K562 (cell line): ENCODE measurements at regions not wholly inside any gene's neighbourhood (a gene's known extent, or its start where the extent isn't known, plus 50 kb on each side); places are given as distances from the start of the nearest gene placed in this dataset.

Experiments
- ADNP ChIP-seq: fragments of 200-800 bp; sonication (Bioruptor generic); IDR thresholded peaks from 2 replicates; pipeline ENCODE4 v1.6.1; 2016; ENCODE audit warnings: missing genetic modification characterization, missing compliant biosample characterization
- ARID3A ChIP-seq: IDR thresholded peaks from 2 replicates; pipeline ENCODE4 v1.6.1; 2012; ENCODE audit warnings: low read depth, low read length, improper control_type of control experiment, borderline replicate concordance
- CCNT2 ChIP-seq: IDR thresholded peaks from 2 replicates; pipeline ENCODE4 v1.6.1; 2011; ENCODE audit warnings: borderline replicate concordance, low read depth, mild to moderate bottlenecking, moderate library complexity, mixed read lengths, low read length; ENCODE audit not compliant: insufficient read length; ENCODE audit errors: extremely low read depth
- CLOCK ChIP-seq: fragments of 250-450 bp; sonication (Bioruptor Pico); IDR thresholded peaks from 2 replicates; pipeline ENCODE4 v1.4.0; 2020; ENCODE audit warnings: mild to moderate bottlenecking, moderate library complexity, borderline replicate concordance
- CXXC5 ChIP-seq: fragments of 250-450 bp; sonication (Bioruptor Pico); IDR thresholded peaks from 2 replicates; pipeline ENCODE4 v1.8.0; 2022; ENCODE audit warnings: inconsistent platforms, mild to moderate bottlenecking, moderate library complexity
- DPF2 ChIP-seq: fragments of 450-650 bp; IDR thresholded peaks from 2 replicates; pipeline ENCODE4 v1.6.1; 2016
- ETV1 ChIP-seq: fragments of 450-650 bp; conservative IDR thresholded peaks from 2 replicates; pipeline ENCODE4 v1.6.1; 2016; ENCODE audit warnings: missing genetic modification characterization, control low read depth, low read depth, missing compliant biosample characterization
- HDAC2 ChIP-seq: fragments of 450-650 bp; IDR thresholded peaks from 2 replicates; pipeline ENCODE4 v1.6.1; 2016; ENCODE audit warnings: mild to moderate bottlenecking
- L3MBTL2 ChIP-seq: fragments of 450-650 bp; IDR thresholded peaks from 2 replicates; pipeline ENCODE4 v1.6.1; 2016; ENCODE audit warnings: mild to moderate bottlenecking, moderate library complexity
- LEF1 ChIP-seq: fragments of 450-650 bp; IDR thresholded peaks from 2 replicates; pipeline ENCODE4 v1.6.1; 2016; ENCODE audit warnings: mild to moderate bottlenecking
- MAZ ChIP-seq, 2 experiments: fragments of 450-650 bp in 1 of 2; sonication (generic) in 1 of 2; formaldehyde crosslinking; IDR thresholded peaks in 1 of 2; conservative IDR thresholded peaks in 1 of 2; 2 replicates each; pipeline versions ENCODE4 v1.4.0 to v1.5.0; 2020; ENCODE audit warnings: mild to moderate bottlenecking in 1 of 2, missing genetic modification reagents in 1 of 2
- MNT ChIP-seq, 2 experiments: fragments of 450-650 bp; conservative IDR thresholded peaks; 2 replicates each; pipeline ENCODE4 v1.6.1; 2017; ENCODE audit warnings: mild to moderate bottlenecking in 2 of 2, moderate library complexity in 2 of 2
- MTA1 ChIP-seq: fragments of 450-650 bp; IDR thresholded peaks from 2 replicates; pipeline ENCODE4 v1.6.1; 2017; ENCODE audit warnings: borderline replicate concordance
- MXD1 ChIP-seq: fragments of 250-450 bp; sonication (Bioruptor Pico); IDR thresholded peaks from 2 replicates; pipeline ENCODE4 v1.8.0; 2021; ENCODE audit warnings: borderline replicate concordance, mild to moderate bottlenecking, moderate library complexity; ENCODE audit not compliant: poor library complexity, severe bottlenecking
- MYBL2 ChIP-seq, 2 experiments: fragments of 450-650 bp in 1 of 2; sonication (generic) in 1 of 2; formaldehyde crosslinking in 1 of 2; IDR thresholded peaks; 2 replicates each; pipeline versions ENCODE4 v1.6.1 to v1.8.1; 2017 to 2022; ENCODE audit warnings: borderline replicate concordance in 1 of 2, inconsistent platforms in 1 of 2, low read depth in 1 of 2, mild to moderate bottlenecking in 1 of 2, missing genetic modification reagents in 1 of 2, moderate library complexity in 1 of 2
- NCOA4 ChIP-seq: fragments of 450-650 bp; IDR thresholded peaks from 2 replicates; pipeline ENCODE4 v1.6.1; 2018; ENCODE audit warnings: mild to moderate bottlenecking; ENCODE audit not compliant: partially characterized antibody
- NEUROD1 ChIP-seq: fragments of 150-350 bp; IDR thresholded peaks from 2 replicates; pipeline ENCODE4 v1.6.1; 2014; ENCODE audit warnings: borderline replicate concordance, low read length, low read depth; ENCODE audit not compliant: partially characterized antibody
- RCOR1 ChIP-seq, 2 experiments: IDR thresholded peaks; 2 replicates each; pipeline ENCODE4 v1.6.1; 2012; ENCODE audit warnings: low read depth in 2 of 2, low read length in 2 of 2, borderline replicate concordance in 1 of 2, improper control_type of control experiment in 1 of 2
- SMAD4 ChIP-seq: fragments of 250-450 bp; sonication (Bioruptor Pico); conservative IDR thresholded peaks from 2 replicates; pipeline ENCODE4 v1.8.0; 2021; ENCODE audit warnings: inconsistent platforms, mild to moderate bottlenecking, moderate library complexity
- SMARCA4 ChIP-seq: fragments of 450-650 bp; IDR thresholded peaks from 2 replicates; pipeline ENCODE4 v1.6.1; 2016

- TF ChIP-seq CLOCK = no peak
- TF ChIP-seq SMARCA4 = peak; percentile 71; the same call in 1 of the 2 replicates
- TF ChIP-seq MYBL2 (IDR thresholded peaks at IDR 0.05; ENCODE audit: low read depth) = no peak
- no peak for TF ChIP-seq MYBL2 (CRISPR knock-in tag; IDR thresholded peaks at IDR 0.05; ENCODE audit: borderline replicate concordance)
- TF ChIP-seq NEUROD1 = peak; percentile 17
- peak; percentile 64; the same call in 1 of the 2 replicates for TF ChIP-seq ADNP (tag)
- TF ChIP-seq MTA1 = peak; percentile 66; the same call in 1 of the 2 replicates
- TF ChIP-seq MAZ (CRISPR knock-in tag; conservative IDR thresholded peaks at IDR 0.05 in 1 of 2, IDR thresholded peaks at IDR 0.05 in 1 of 2) = peak in 1 of 2 experiments; percentile 33; a peak in 1 of 4 replicates
- TF ChIP-seq HDAC2 = 0 out of 2 replicates have a peak, but pooled peaks have one; percentile 31
- TF ChIP-seq CCNT2 = peak; percentile 57
- peak; percentile 46; the same call in 1 of the 2 replicates for TF ChIP-seq L3MBTL2
- TF ChIP-seq CXXC5 = peak; percentile 78
- TF ChIP-seq RCOR1 (IDR thresholded peaks at IDR 0.05; ENCODE audit: borderline replicate concordance in 1 of 2, low read depth in 2 of 2, low read length in 2 of 2) = peak in 1 of 2 experiments; percentile 73; a peak in 1 of 4 replicates
- TF ChIP-seq DPF2 = peak; percentile 83
- TF ChIP-seq NCOA4 = no peak
- TF ChIP-seq MNT (conservative IDR thresholded peaks at IDR 0.05) = 0 out of 4 replicates have a peak, but pooled peaks of 1 of the 2 experiments have one; percentile 6
- peak; percentile 53; the same call in 1 of the 2 replicates for TF ChIP-seq SMAD4 (CRISPR knock-in tag)
- TF ChIP-seq MXD1 (CRISPR knock-in tag) = no peak
- 0 out of 2 replicates have a peak, but pooled peaks have one; percentile 26 for TF ChIP-seq ARID3A
- peak; percentile 74 for TF ChIP-seq ETV1 (tag)
- peak; percentile 56; the same call in 1 of the 2 replicates for TF ChIP-seq LEF1
Measured at GRCh38 chr2:12441750-12442475, 274.8 kb upstream of the TRIB2 start (continued).
